Panc1 (cell line): ENCODE measurements at regions not wholly inside any gene's neighbourhood (a gene's known extent, or its start where the extent isn't known, plus 50 kb on each side); places are given as distances from the start of the nearest gene placed in this dataset.

Experiments
- ATAC-seq: fragments of 200-7000 bp; cut with Tn5 transposase; 2 replicates; pipeline ENCODE4 v1.9.1; 2020; ENCODE audit warnings: mild to moderate bottlenecking, moderate library complexity
- BruUV-seq: library from RNA; stranded (reverse); fragments of 400-500 nt; replicated peaks from 2 replicates; lab custom pipeline; 2021; lab: Mats Ljungman, UMichigan
- CTCF ChIA-PET: fragments of 300-600 bp; sonication (Branson Sonifier 250); formaldehyde crosslinking; loops from one replicate; lab custom pipeline; 2022; ENCODE audit warnings: antibody characterized with exemption; lab: Charles Lee
- POLR2A ChIA-PET: fragments of 300-600 bp; sonication (Branson Sonifier 250); formaldehyde crosslinking; loops from one replicate; lab custom pipeline; 2022; ENCODE audit warnings: antibody characterized with exemption; lab: Charles Lee
- DNase-seq: peaks from one replicate; pipeline ENCODE4 v3.0.0-alpha.2; 2010; ENCODE audit warnings: low read depth, low spot score
- H3K27ac ChIP-seq: 2 replicates; pipeline ENCODE4 v1.5.1; 2011; ENCODE audit warnings: mild to moderate bottlenecking, low read length, inconsistent platforms
- H3K27me3 ChIP-seq: fragments of 200-500 bp; sonication (Bioruptor generic); 2 replicates; pipeline ENCODE4 v1.6.0; 2014; ENCODE audit warnings: low read length, inconsistent platforms; ENCODE audit not compliant: control insufficient read depth, insufficient read depth
- H3K36me3 ChIP-seq: fragments of 200-500 bp; sonication (Bioruptor generic); 2 replicates; pipeline ENCODE4 v1.5.1; 2014; ENCODE audit warnings: inconsistent platforms, mild to moderate bottlenecking, low read length, moderate library complexity; ENCODE audit not compliant: control insufficient read depth, insufficient read depth
- H3K4me1 ChIP-seq: 2 replicates; pipeline ENCODE4 v1.5.1; 2011; ENCODE audit warnings: inconsistent platforms, mild to moderate bottlenecking, low read length, moderate library complexity; ENCODE audit not compliant: control insufficient read depth, insufficient read depth
- H3K4me3 ChIP-seq, 2 experiments: 2 replicates each; pipeline ENCODE4 v1.5.1; 2011 to 2012; ENCODE audit warnings: low read depth in 2 of 2, low read length in 2 of 2, mild to moderate bottlenecking in 2 of 2, inconsistent platforms in 1 of 2, moderate library complexity in 1 of 2
- H3K9me3 ChIP-seq: fragments of 200-500 bp; sonication (Bioruptor generic); 2 replicates; pipeline ENCODE4 v1.5.1; 2014; ENCODE audit warnings: low read depth, mild to moderate bottlenecking, inconsistent platforms, low read length, moderate library complexity; ENCODE audit not compliant: control insufficient read depth, insufficient read depth
- CTCF ChIP-seq: fragments of 450-650 bp; IDR thresholded peaks from 2 replicates; pipeline ENCODE4 v1.5.1; 2017; ENCODE audit warnings: mild to moderate bottlenecking
- POLR2AphosphoS5 ChIP-seq: IDR thresholded peaks from 2 replicates; pipeline ENCODE4 v1.6.1; 2012; ENCODE audit warnings: mild to moderate bottlenecking, low read depth, low read length, moderate library complexity
- REST ChIP-seq, 2 experiments: IDR thresholded peaks; 2 replicates each; pipeline ENCODE4 v1.6.1; 2011 to 2012; ENCODE audit warnings: low read depth in 2 of 2, control low read depth in 1 of 2, low read length in 1 of 2, mild to moderate bottlenecking in 1 of 2, moderate library complexity in 1 of 2; ENCODE audit not compliant: insufficient read depth in 1 of 2
- SIN3A ChIP-seq: IDR thresholded peaks from 2 replicates; pipeline ENCODE4 v1.6.1; 2012; ENCODE audit warnings: low read depth, mild to moderate bottlenecking, low read length, moderate library complexity, borderline replicate concordance; ENCODE audit not compliant: insufficient read depth
- TCF7L2 ChIP-seq: IDR thresholded peaks from 2 replicates; pipeline ENCODE4 v1.6.1; 2011; ENCODE audit warnings: mild to moderate bottlenecking, low read depth, low read length, inconsistent platforms
- in situ Hi-C: cut with HindIII; loops from 2 replicates; pipeline ENCODE4 v1.10.0; 2016; ENCODE audit warnings: low sequenced_read_pairs, low pct_unique_long_range_greater_than_20kb
- intact Hi-C: fragments of 100-400 bp; cut with micrococcal nuclease; formaldehyde crosslinking; loops from one replicate; pipeline ENCODE4 v1.10.0; 2022; ENCODE audit not compliant: unreplicated experiment

GRCh38 chr2:188675391-188676009, 298.7 kb upstream of the COL3A1 start:
- in situ Hi-C loops: no loop called here
- ChIA-PET POLR2A (no interaction called here), CTCF (no interaction called here)
- BruUV-seq: no TSS peak
- DNase-seq: no peak
- TF ChIP-seq CTCF (no peak), POLR2AphosphoS5 (no peak), SIN3A (no peak), REST (IDR thresholded peaks at IDR 0.05; ENCODE audit: insufficient read depth in 1 of 2, low read depth in 2 of 2, low read length in 1 of 2) (no peak), TCF7L2 (no peak)
- Histone ChIP-seq H3K4me3 (no peak overlapping the region), H3K27ac (no peak overlapping the region), H3K9me3 (no peaks in the 10 kb centered on the region), H3K36me3 (no peaks in the 10 kb centered on the region), H3K27me3 (no peaks in the 10 kb centered on the region), H3K4me1 (no peaks in the 10 kb centered on the region)
- no peak for ATAC-seq
- intact Hi-C loops: no loop called here

GRCh38 chr2:188676010-188676400, 298.2 kb upstream of the COL3A1 start:
- ChIA-PET CTCF (no interaction called here), POLR2A (no interaction called here)
- no peaks in the 10 kb centered on the region for H3K9me3 ChIP-seq
- no peak overlapping the region for H3K4me3 ChIP-seq
- ATAC-seq (no peak), DNase-seq (no peak)
- H3K27ac ChIP-seq: no peak overlapping the region
- in situ Hi-C loops (no loop called here), intact Hi-C loops (no loop called here)
- no peaks in the 10 kb centered on the region for H3K36me3 ChIP-seq
- no peaks in the 10 kb centered on the region for H3K4me1 ChIP-seq
- no peak for TF ChIP-seq TCF7L2
- no peak for TF ChIP-seq CTCF
- no peak for TF ChIP-seq POLR2AphosphoS5
- TF ChIP-seq REST (IDR thresholded peaks at IDR 0.05; ENCODE audit: insufficient read depth in 1 of 2, low read depth in 2 of 2, low read length in 1 of 2): no peak
- TF ChIP-seq SIN3A: no peak
- no TSS peak for BruUV-seq
- H3K27me3 ChIP-seq: no peaks in the 10 kb centered on the region
